ENCODE measurements at regions not wholly inside any gene's neighbourhood (a gene's known extent, or its start where the extent isn't known, plus 50 kb on each side); places are given as distances from the start of the nearest gene placed in this dataset.

DNA sequence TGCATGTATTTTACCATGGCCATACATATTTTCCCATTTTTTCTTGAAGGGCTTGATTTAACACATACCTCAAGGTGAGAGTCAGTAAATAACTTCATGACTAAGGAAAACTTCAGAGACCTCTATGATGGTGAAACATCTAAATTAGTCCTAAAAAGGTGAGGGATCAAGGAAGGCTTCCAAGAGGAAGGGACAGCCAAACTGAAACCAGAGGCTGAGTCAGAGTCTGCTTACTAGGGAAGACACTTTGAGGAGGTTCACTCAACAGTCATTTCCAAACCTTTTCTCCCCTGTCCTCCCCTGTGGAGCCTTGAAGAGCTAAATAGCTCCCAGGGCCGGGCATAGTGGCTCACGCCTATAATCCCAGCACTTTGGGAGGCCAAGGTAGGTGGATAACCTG is 206.6 kb downstream of the SHQ1 start:
- DNase-seq (ENCODE audit: low read depth), result no peak
- TF ChIP-seq, protein P1, sequence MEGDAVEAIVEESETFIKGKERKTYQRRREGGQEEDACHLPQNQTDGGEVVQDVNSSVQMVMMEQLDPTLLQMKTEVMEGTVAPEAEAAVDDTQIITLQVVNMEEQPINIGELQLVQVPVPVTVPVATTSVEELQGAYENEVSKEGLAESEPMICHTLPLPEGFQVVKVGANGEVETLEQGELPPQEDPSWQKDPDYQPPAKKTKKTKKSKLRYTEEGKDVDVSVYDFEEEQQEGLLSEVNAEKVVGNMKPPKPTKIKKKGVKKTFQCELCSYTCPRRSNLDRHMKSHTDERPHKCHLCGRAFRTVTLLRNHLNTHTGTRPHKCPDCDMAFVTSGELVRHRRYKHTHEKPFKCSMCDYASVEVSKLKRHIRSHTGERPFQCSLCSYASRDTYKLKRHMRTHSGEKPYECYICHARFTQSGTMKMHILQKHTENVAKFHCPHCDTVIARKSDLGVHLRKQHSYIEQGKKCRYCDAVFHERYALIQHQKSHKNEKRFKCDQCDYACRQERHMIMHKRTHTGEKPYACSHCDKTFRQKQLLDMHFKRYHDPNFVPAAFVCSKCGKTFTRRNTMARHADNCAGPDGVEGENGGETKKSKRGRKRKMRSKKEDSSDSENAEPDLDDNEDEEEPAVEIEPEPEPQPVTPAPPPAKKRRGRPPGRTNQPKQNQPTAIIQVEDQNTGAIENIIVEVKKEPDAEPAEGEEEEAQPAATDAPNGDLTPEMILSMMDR (IDR thresholded peaks at IDR 0.05; ENCODE audit: low read depth, low read length), result no peak
- TF ChIP-seq POLR2A (IDR thresholded peaks at IDR 0.05; ENCODE audit: extremely low read depth, insufficient read length), result no peak
- TF ChIP-seq, protein P2, sequence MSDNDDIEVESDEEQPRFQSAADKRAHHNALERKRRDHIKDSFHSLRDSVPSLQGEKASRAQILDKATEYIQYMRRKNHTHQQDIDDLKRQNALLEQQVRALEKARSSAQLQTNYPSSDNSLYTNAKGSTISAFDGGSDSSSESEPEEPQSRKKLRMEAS (IDR thresholded peaks at IDR 0.05; ENCODE audit: low read depth, low read length), result no peak
- TF ChIP-seq MYC (IDR thresholded peaks at IDR 0.05; ENCODE audit: low read depth, low read length), result no peak
- H3K4me3 ChIP-seq (ENCODE audit: low read depth, low read length), result no peak overlapping the region

DNA sequence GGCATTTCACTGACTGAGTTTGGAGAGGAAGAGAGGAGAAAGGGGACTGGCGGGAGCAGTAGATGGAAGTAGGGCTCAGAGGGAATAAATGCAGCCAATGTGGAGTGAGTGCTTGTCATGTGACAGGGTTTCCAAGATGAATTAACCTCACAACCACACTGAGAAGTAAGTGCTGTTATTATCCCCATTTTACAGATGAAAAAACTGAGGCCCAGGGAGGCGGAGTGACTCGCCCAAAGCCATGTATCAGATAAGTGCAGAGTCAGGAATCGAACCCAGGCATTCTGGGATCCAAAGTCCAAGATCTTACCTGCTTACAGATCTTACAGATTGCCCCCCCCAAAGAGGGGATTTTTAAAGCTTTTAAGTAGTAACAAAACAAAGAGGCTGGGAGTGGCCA is 207.2 kb downstream of the SHQ1 start:
- H3K4me3 ChIP-seq (ENCODE audit: low read depth, low read length), result no peak overlapping the region
- no peak for DNase-seq (ENCODE audit: low read depth)
- TF ChIP-seq POLR2A (IDR thresholded peaks at IDR 0.05; ENCODE audit: extremely low read depth, insufficient read length) (no peak), MYC (IDR thresholded peaks at IDR 0.05; ENCODE audit: low read depth, low read length) (no peak)
- TF ChIP-seq, protein P1 (IDR thresholded peaks at IDR 0.05; ENCODE audit: low read depth, low read length), result no peak
- TF ChIP-seq, protein P2 (IDR thresholded peaks at IDR 0.05; ENCODE audit: low read depth, low read length), result no peak

DNA sequence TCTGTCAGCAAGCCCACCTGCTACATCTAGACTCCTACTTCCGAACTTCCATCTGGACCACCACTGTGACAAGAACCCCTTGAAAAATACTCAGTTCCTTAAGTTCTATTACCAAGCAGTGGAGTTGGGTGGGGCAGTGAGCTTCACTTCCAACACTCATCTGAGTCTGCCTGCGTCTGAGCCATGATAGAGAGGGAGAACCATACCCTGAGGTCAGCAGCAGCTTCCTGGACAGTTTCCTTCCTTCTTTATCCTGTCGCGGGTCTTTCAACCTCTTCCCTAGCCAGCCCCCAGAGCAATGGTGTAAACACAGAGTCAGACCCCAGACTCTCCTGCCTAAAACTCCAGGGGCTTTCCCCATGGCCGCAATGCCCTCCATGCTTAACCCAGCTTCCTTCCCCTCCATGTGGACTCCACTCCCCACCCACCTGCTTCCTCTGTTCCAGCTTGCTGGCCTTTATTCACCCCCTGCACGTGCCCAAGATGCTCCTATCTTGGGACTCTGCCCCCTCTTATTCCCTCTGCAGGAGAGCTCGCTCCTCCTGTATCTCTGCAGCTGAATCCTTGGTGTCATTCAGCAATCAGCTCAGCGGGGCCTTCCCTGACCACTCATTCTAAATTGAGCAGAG is 211.2 kb downstream of the SHQ1 start:
- TF ChIP-seq, protein P1 (IDR thresholded peaks at IDR 0.05; ENCODE audit: low read depth, low read length), result no peak
- TF ChIP-seq MYC (IDR thresholded peaks at IDR 0.05; ENCODE audit: low read depth, low read length) (no peak), POLR2A (IDR thresholded peaks at IDR 0.05; ENCODE audit: extremely low read depth, insufficient read length) (no peak)
- TF ChIP-seq, protein P2 (IDR thresholded peaks at IDR 0.05; ENCODE audit: low read depth, low read length), result no peak
- no peak for DNase-seq (ENCODE audit: low read depth)
- H3K4me3 ChIP-seq (ENCODE audit: low read depth, low read length), result no peak overlapping the region

DNA sequence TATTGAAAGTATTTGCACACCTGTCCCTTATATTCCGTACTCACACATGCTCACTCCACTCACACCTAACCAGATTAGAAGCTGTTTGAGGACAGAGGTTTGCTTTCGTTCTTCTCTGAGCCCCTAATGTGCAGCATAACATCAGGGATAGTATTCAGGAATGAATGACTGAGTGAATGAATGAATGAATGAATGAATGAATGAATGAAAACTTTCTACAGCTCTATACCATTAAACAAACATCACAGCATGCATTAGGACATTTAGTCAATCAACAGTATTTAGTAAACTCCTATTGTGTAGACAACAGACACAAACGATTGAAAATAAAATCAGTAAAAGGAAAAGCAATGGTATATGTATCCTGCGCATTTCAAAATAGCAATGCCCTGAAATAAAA is 212.7 kb downstream of the SHQ1 start:
- no peak for DNase-seq (ENCODE audit: low read depth)
- TF ChIP-seq POLR2A (IDR thresholded peaks at IDR 0.05; ENCODE audit: extremely low read depth, insufficient read length) (no peak), MYC (IDR thresholded peaks at IDR 0.05; ENCODE audit: low read depth, low read length) (no peak)
- TF ChIP-seq, protein P1 (IDR thresholded peaks at IDR 0.05; ENCODE audit: low read depth, low read length), result no peak
- TF ChIP-seq, protein P2 (IDR thresholded peaks at IDR 0.05; ENCODE audit: low read depth, low read length), result no peak

DNA sequence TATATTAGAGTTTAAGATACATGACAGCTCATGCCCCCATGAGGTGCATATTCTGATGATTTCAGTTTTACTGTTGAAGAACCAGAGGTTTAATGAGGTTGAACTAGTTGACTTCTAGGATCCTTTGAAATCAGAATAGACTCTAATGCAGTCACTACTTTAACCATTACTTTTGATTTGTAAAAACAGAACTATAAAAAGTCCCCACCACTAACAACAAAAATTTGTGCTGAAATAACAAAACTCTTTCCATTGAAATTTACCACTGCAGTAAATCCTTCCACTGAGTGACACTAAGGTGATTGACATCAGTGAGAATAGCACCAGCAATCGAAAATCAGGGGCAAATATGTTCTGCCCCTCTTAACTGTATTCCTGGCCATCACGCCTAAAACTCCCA is 214.1 kb downstream of the SHQ1 start:
- no peak overlapping the region for H3K4me3 ChIP-seq (ENCODE audit: low read depth, low read length)
- no peak for TF ChIP-seq POLR2A (IDR thresholded peaks at IDR 0.05; ENCODE audit: extremely low read depth, insufficient read length)
- TF ChIP-seq, protein P2 (IDR thresholded peaks at IDR 0.05; ENCODE audit: low read depth, low read length), result no peak

More for the DNA sequence above, 212.7 kb downstream of the SHQ1 start:
- no peak overlapping the region for H3K4me3 ChIP-seq (ENCODE audit: low read depth, low read length)

DNA sequence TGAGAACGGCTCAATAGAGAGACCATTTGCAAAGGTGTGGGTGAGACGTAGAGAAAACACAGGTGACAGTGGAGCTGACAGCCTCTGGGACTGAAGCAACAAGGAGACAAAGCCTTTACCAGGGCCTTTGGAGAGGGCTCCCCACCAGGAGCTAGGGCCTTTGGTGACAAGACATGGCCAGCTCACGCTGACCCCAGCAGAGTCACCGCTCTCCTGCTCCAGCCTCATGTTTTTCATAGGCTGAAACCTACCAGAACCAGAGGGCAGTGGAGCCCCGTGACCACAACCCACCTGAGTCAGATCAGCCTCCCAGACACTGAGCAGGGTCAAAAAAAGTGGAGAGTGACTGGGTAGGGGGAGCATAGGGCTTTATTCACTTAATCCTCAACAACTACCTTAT is 214.7 kb downstream of the SHQ1 start:
- TF ChIP-seq MYC (IDR thresholded peaks at IDR 0.05; ENCODE audit: low read depth, low read length) (no peak), POLR2A (IDR thresholded peaks at IDR 0.05; ENCODE audit: extremely low read depth, insufficient read length) (no peak)
- TF ChIP-seq, protein P1 (IDR thresholded peaks at IDR 0.05; ENCODE audit: low read depth, low read length), result no peak
- TF ChIP-seq, protein P2 (IDR thresholded peaks at IDR 0.05; ENCODE audit: low read depth, low read length), result no peak
- no peak overlapping the region for H3K4me3 ChIP-seq (ENCODE audit: low read depth, low read length)
- no peak for DNase-seq (ENCODE audit: low read depth)

More for the DNA sequence above, 214.1 kb downstream of the SHQ1 start:
- DNase-seq (ENCODE audit: low read depth), result no peak
